H1 (cell line): ENCODE measurements at regions not wholly inside any gene's neighbourhood (a gene's known extent, or its start where the extent isn't known, plus 50 kb on each side); places are given as distances from the start of the nearest gene placed in this dataset.

Experiments
- CHD1 ChIP-seq: IDR thresholded peaks from 2 replicates; pipeline ENCODE4 v1.6.1; 2012; ENCODE audit warnings: low read depth, low read length, improper control_type of control experiment
- EGR1 ChIP-seq: IDR thresholded peaks from 2 replicates; pipeline ENCODE4 v1.6.1; 2011; ENCODE audit warnings: low read depth, low read length, borderline replicate concordance
- RBBP5 ChIP-seq: IDR thresholded peaks from 2 replicates; pipeline ENCODE4 v1.7.1; 2012; ENCODE audit warnings: low read depth, mild to moderate bottlenecking, inconsistent platforms, low read length, moderate library complexity, borderline replicate concordance

DNA sequence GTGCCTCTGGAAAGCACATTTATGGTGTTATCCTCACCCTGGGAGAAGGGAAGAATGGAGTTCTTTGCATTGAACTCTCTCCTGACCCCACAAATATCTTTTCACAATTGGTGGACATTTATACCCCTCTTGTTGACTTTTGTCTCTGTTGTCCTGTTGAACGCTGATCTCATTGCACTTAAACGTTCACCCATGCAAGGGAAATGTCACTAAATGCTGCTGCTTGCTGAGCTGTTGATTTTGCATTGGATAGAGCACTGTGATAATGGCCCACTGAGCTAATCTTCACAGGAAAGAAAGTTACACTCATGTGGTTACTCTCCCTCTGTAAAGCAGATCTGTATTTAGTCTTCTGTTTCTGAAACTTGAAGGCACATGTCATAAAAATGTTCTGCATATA, 133.4 kb downstream of the FZD1 start (continued):
- TF ChIP-seq RBBP5: no peak
- TF ChIP-seq CHD1: no peak
- no peak for TF ChIP-seq EGR1
